WTC11 (cell line): ENCODE measurements at regions not wholly inside any gene's neighbourhood (a gene's known extent, or its start where the extent isn't known, plus 50 kb on each side); places are given as distances from the start of the nearest gene placed in this dataset.

ENCODE experiments used
- ATAC-seq: fragments of 200-7000 bp; cut with Tn5 transposase; 2 replicates; pipeline ENCODE4 v1.10.0; 2021; ENCODE audit warnings: mild to moderate bottlenecking, moderate library complexity
- CTCF ChIA-PET: fragments of 300-600 bp; sonication (Branson Sonifier 250); formaldehyde crosslinking; loops from one replicate; lab custom pipeline; 2021; ENCODE audit warnings: antibody characterized with exemption; lab: Charles Lee
- POLR2A ChIA-PET: fragments of 350-600 bp; sonication (Branson Sonifier 250); formaldehyde crosslinking; loops from one replicate; lab custom pipeline; 2021; ENCODE audit warnings: antibody characterized with exemption; lab: Charles Lee
- DNase-seq: peaks from one replicate; pipeline ENCODE4 v3.0.0; 2021; ENCODE audit warnings: low spot score
- H3K27ac Mint-ChIP-seq: 2 replicates; pipeline ENCODE4 v1.8.0; 2021; ENCODE audit warnings: mixed read lengths
- H3K27me3 Mint-ChIP-seq: 2 replicates; pipeline ENCODE4 v1.8.0; 2021; ENCODE audit warnings: low read depth, mild to moderate bottlenecking, moderate library complexity, mixed read lengths
- H3K36me3 Mint-ChIP-seq: 2 replicates; pipeline ENCODE4 v1.8.0; 2021; ENCODE audit warnings: mixed read lengths
- H3K4me1 Mint-ChIP-seq: 2 replicates; pipeline ENCODE4 v1.8.0; 2022; ENCODE audit warnings: mixed read lengths
- H3K4me3 Mint-ChIP-seq: 2 replicates; pipeline ENCODE4 v1.8.0; 2021; ENCODE audit warnings: mild to moderate bottlenecking, moderate library complexity, mixed read lengths
- H3K9me3 Mint-ChIP-seq: 2 replicates; pipeline ENCODE4 v1.8.0; 2021; ENCODE audit warnings: mixed read lengths
- ATF1 ChIP-seq: sonication (generic); formaldehyde crosslinking; IDR thresholded peaks from 2 replicates; pipeline ENCODE4 v1.8.1; 2023; ENCODE audit warnings: mild to moderate bottlenecking, moderate library complexity, missing genetic modification reagents
- ELF4 ChIP-seq: sonication (generic); formaldehyde crosslinking; IDR thresholded peaks from 2 replicates; pipeline ENCODE4 v1.8.1; 2022; ENCODE audit warnings: low read depth, mild to moderate bottlenecking, moderate library complexity, missing genetic modification reagents
- ESRRA ChIP-seq: sonication (generic); formaldehyde crosslinking; IDR thresholded peaks from 2 replicates; pipeline ENCODE4 v1.8.1; 2022; ENCODE audit warnings: mild to moderate bottlenecking, missing genetic modification reagents, borderline replicate concordance
- GTF2I ChIP-seq: fragments of 250-450 bp; sonication (Bioruptor Pico); conservative IDR thresholded peaks from 2 replicates; pipeline ENCODE4 v1.4.0; 2021; ENCODE audit warnings: mild to moderate bottlenecking
- MLX ChIP-seq: sonication (generic); formaldehyde crosslinking; IDR thresholded peaks from 2 replicates; pipeline ENCODE4 v1.8.1; 2023; ENCODE audit warnings: mild to moderate bottlenecking, missing genetic modification reagents, moderate library complexity
- NR1H2 ChIP-seq: sonication (generic); formaldehyde crosslinking; IDR thresholded peaks from 2 replicates; pipeline ENCODE4 v1.9.0; 2021; ENCODE audit warnings: mild to moderate bottlenecking, moderate library complexity, missing genetic modification reagents
- NR3C1 ChIP-seq: sonication (generic); formaldehyde crosslinking; conservative IDR thresholded peaks from 2 replicates; pipeline ENCODE4 v1.8.1; 2023; ENCODE audit warnings: low read depth, mild to moderate bottlenecking, missing genetic modification reagents
- RORB ChIP-seq: fragments of 250-450 bp; sonication (Bioruptor Pico); IDR thresholded peaks from 2 replicates; pipeline ENCODE4 v1.9.0; 2021; ENCODE audit warnings: mild to moderate bottlenecking
- SMAD4 ChIP-seq: sonication (generic); formaldehyde crosslinking; IDR thresholded peaks from 2 replicates; pipeline ENCODE4 v1.8.0; 2022; ENCODE audit warnings: mild to moderate bottlenecking, missing genetic modification reagents
- SOX15 ChIP-seq: fragments of 250-450 bp; sonication (Bioruptor Pico); IDR thresholded peaks from 2 replicates; pipeline ENCODE4 v1.9.0; 2021; ENCODE audit warnings: mild to moderate bottlenecking
- ZBTB43 ChIP-seq: sonication (generic); formaldehyde crosslinking; IDR thresholded peaks from 2 replicates; pipeline ENCODE4 v1.8.1; 2023; ENCODE audit warnings: mild to moderate bottlenecking, missing genetic modification reagents
- ZNF121 ChIP-seq: sonication (generic); formaldehyde crosslinking; IDR thresholded peaks from 2 replicates; pipeline ENCODE4 v1.8.0; 2023; ENCODE audit warnings: missing genetic modification reagents
- TF ChIP-seq, protein P1 (sequence below): sonication (generic); formaldehyde crosslinking; IDR thresholded peaks from 2 replicates; pipeline ENCODE4 v1.8.0; 2022; ENCODE audit warnings: mild to moderate bottlenecking, missing genetic modification reagents
- TF ChIP-seq, protein P2 (sequence below): sonication (generic); formaldehyde crosslinking; IDR thresholded peaks from 2 replicates; pipeline ENCODE4 v1.8.1; 2022; ENCODE audit warnings: missing genetic modification reagents, borderline replicate concordance
- TF ChIP-seq, protein P3 (sequence below): sonication (generic); formaldehyde crosslinking; IDR thresholded peaks from 2 replicates; pipeline ENCODE4 v1.8.0; 2023; ENCODE audit warnings: missing genetic modification reagents, mild to moderate bottlenecking, borderline replicate concordance

- Mint-ChIP-seq H3K36me3 (no peaks in the 10 kb centered on the region), H3K9me3 (no peaks in the 10 kb centered on the region), H3K4me3 (no peak overlapping the region), H3K27me3 (no peaks in the 10 kb centered on the region), H3K27ac (no peak overlapping the region), H3K4me1 (peaks cover 6% of the 10 kb centered on the region; the same call in 1 of the 2 replicates)
- TF ChIP-seq ELF4 (CRISPR knock-in tag) (no peak), SOX15 (CRISPR knock-in tag) (no peak), NR3C1 (CRISPR knock-in tag) (no peak), NR1H2 (no peak), ZNF121 (CRISPR knock-in tag) (no peak), ESRRA (no peak), ATF1 (CRISPR knock-in tag) (no peak), MLX (CRISPR knock-in tag) (no peak), ZBTB43 (CRISPR knock-in tag) (no peak), SMAD4 (no peak)
- TF ChIP-seq, protein P1, sequence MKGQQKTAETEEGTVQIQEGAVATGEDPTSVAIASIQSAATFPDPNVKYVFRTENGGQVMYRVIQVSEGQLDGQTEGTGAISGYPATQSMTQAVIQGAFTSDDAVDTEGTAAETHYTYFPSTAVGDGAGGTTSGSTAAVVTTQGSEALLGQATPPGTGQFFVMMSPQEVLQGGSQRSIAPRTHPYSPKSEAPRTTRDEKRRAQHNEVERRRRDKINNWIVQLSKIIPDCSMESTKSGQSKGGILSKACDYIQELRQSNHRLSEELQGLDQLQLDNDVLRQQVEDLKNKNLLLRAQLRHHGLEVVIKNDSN = no peak
- TF ChIP-seq, protein P2, sequence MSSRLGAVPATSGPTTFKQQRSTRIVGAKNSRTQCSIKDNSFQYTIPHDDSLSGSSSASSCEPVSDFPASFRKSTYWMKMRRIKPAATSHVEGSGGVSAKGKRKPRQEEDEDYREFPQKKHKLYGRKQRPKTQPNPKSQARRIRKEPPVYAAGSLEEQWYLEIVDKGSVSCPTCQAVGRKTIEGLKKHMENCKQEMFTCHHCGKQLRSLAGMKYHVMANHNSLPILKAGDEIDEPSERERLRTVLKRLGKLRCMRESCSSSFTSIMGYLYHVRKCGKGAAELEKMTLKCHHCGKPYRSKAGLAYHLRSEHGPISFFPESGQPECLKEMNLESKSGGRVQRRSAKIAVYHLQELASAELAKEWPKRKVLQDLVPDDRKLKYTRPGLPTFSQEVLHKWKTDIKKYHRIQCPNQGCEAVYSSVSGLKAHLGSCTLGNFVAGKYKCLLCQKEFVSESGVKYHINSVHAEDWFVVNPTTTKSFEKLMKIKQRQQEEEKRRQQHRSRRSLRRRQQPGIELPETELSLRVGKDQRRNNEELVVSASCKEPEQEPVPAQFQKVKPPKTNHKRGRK = no peak
- TF ChIP-seq, protein P3, sequence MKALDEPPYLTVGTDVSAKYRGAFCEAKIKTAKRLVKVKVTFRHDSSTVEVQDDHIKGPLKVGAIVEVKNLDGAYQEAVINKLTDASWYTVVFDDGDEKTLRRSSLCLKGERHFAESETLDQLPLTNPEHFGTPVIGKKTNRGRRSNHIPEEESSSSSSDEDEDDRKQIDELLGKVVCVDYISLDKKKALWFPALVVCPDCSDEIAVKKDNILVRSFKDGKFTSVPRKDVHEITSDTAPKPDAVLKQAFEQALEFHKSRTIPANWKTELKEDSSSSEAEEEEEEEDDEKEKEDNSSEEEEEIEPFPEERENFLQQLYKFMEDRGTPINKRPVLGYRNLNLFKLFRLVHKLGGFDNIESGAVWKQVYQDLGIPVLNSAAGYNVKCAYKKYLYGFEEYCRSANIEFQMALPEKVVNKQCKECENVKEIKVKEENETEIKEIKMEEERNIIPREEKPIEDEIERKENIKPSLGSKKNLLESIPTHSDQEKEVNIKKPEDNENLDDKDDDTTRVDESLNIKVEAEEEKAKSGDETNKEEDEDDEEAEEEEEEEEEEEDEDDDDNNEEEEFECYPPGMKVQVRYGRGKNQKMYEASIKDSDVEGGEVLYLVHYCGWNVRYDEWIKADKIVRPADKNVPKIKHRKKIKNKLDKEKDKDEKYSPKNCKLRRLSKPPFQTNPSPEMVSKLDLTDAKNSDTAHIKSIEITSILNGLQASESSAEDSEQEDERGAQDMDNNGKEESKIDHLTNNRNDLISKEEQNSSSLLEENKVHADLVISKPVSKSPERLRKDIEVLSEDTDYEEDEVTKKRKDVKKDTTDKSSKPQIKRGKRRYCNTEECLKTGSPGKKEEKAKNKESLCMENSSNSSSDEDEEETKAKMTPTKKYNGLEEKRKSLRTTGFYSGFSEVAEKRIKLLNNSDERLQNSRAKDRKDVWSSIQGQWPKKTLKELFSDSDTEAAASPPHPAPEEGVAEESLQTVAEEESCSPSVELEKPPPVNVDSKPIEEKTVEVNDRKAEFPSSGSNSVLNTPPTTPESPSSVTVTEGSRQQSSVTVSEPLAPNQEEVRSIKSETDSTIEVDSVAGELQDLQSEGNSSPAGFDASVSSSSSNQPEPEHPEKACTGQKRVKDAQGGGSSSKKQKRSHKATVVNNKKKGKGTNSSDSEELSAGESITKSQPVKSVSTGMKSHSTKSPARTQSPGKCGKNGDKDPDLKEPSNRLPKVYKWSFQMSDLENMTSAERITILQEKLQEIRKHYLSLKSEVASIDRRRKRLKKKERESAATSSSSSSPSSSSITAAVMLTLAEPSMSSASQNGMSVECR = no peak
- ChIA-PET POLR2A (no interaction called here), CTCF (no interaction called here)
- ATAC-seq = no peak
- DNase-seq = no peak
Observed at GRCh38 chr4:125091101-125091500, 223.7 kb upstream of the FAT4 start.

- CTCF ChIA-PET = no interaction called here
- no peak overlapping the region for H3K27ac Mint-ChIP-seq
- TF ChIP-seq RORB (CRISPR knock-in tag) = no peak
- no peak for TF ChIP-seq GTF2I
- TF ChIP-seq, all 79 proteins: peak for 0
- DNase-seq (no peak), ATAC-seq (no peak)
- Mint-ChIP-seq H3K4me3 (no peak overlapping the region), H3K27me3 (no peaks in the 10 kb centered on the region), H3K36me3 (no peaks in the 10 kb centered on the region), H3K4me1 (peaks cover 3% of the 10 kb centered on the region; the same call in 1 of the 2 replicates), H3K9me3 (no peaks in the 10 kb centered on the region)
- POLR2A ChIA-PET = no interaction called here
Observed at GRCh38 chr4:125084608-125085007, 230.1 kb upstream of the FAT4 start.
